ENCODE measurements at regions not wholly inside any gene's neighbourhood (a gene's known extent, or its start where the extent isn't known, plus 50 kb on each side); places are given as distances from the start of the nearest gene placed in this dataset.

- no peak for DNase-seq
- BruUV-seq (replicated peaks), result no TSS peak
- intact Hi-C loops (cut with micrococcal nuclease; ENCODE audit: unreplicated experiment), result no loop called here
- Histone ChIP-seq H3K4me1 (no peaks in the 10 kb centered on the region), H3K9me3 (no peaks in the 10 kb centered on the region; the same call in 1 of the 2 replicates), H3K36me3 (ENCODE audit: control insufficient read depth, insufficient read depth, low read length) (no peaks in the 10 kb centered on the region), H3K4me3 (ENCODE audit: low read depth, low read length) (no peak overlapping the region), H3K27me3 (replicated peaks; ENCODE audit: control insufficient read depth, insufficient read depth, low read length) (no peaks in the 10 kb centered on the region)
- no peak for TF ChIP-seq CTCF (IDR thresholded peaks at IDR 0.05; ENCODE audit: insufficient read depth in 1 of 2, low read depth in 1 of 2, low read length in 1 of 2, severe bottlenecking in 1 of 2, unreplicated experiment in 1 of 2)
- no peak overlapping the region for H3K4me3 Mint-ChIP-seq (ENCODE audit: unreplicated experiment)
- H3K36me3 Mint-ChIP-seq (ENCODE audit: insufficient read depth, unreplicated experiment), result no peaks in the 10 kb centered on the region
- H3K4me1 Mint-ChIP-seq (ENCODE audit: low read depth, unreplicated experiment), result peaks cover 7% of the 10 kb centered on the region
- peaks cover 39% of the 10 kb centered on the region for H3K9me3 Mint-ChIP-seq (ENCODE audit: unreplicated experiment)
- CTCF ChIA-PET, result no interaction called here
- POLR2A ChIA-PET, result no interaction called here
- no peaks in the 10 kb centered on the region for H3K27me3 Mint-ChIP-seq (ENCODE audit: insufficient read depth, unreplicated experiment)
- no peak overlapping the region for H3K27ac Mint-ChIP-seq (ENCODE audit: unreplicated experiment)
Measured at GRCh38 chr12:88878295-88878694, 298.0 kb upstream of the KITLG start.

- POLR2A ChIA-PET, result no interaction called here
- BruUV-seq (replicated peaks), result no TSS peak
- no peaks in the 10 kb centered on the region for H3K27me3 Mint-ChIP-seq (ENCODE audit: insufficient read depth, unreplicated experiment)
- Histone ChIP-seq H3K27me3 (replicated peaks; ENCODE audit: control insufficient read depth, insufficient read depth, low read length) (no peaks in the 10 kb centered on the region), H3K4me1 (no peaks in the 10 kb centered on the region), H3K4me3 (ENCODE audit: low read depth, low read length) (no peak overlapping the region), H3K36me3 (ENCODE audit: control insufficient read depth, insufficient read depth, low read length) (no peaks in the 10 kb centered on the region), H3K9me3 (no peaks in the 10 kb centered on the region; the same call in 1 of the 2 replicates)
- peaks cover 25% of the 10 kb centered on the region for H3K9me3 Mint-ChIP-seq (ENCODE audit: unreplicated experiment)
- CTCF ChIA-PET, result no interaction called here
- DNase-seq, result no peak
- H3K36me3 Mint-ChIP-seq (ENCODE audit: insufficient read depth, unreplicated experiment), result no peaks in the 10 kb centered on the region
- no peak overlapping the region for H3K4me3 Mint-ChIP-seq (ENCODE audit: unreplicated experiment)
- intact Hi-C loops (cut with micrococcal nuclease; ENCODE audit: unreplicated experiment), result no loop called here
- no peak for TF ChIP-seq CTCF (IDR thresholded peaks at IDR 0.05; ENCODE audit: insufficient read depth in 1 of 2, low read depth in 1 of 2, low read length in 1 of 2, severe bottlenecking in 1 of 2, unreplicated experiment in 1 of 2)
- H3K27ac Mint-ChIP-seq (ENCODE audit: unreplicated experiment), result no peak overlapping the region
- peaks cover 7% of the 10 kb centered on the region for H3K4me1 Mint-ChIP-seq (ENCODE audit: low read depth, unreplicated experiment)
Measured at GRCh38 chr12:88876857-88877256, 296.6 kb upstream of the KITLG start.

GRCh38 chr12:88870000-88870737 lies 289.9 kb upstream of the KITLG start:
- H3K4me3 ChIP-seq (ENCODE audit: low read depth, low read length), result no peak overlapping the region
- no peaks in the 10 kb centered on the region for H3K27me3 Mint-ChIP-seq (ENCODE audit: insufficient read depth, unreplicated experiment)
- no peaks in the 10 kb centered on the region for H3K4me1 ChIP-seq
- no peaks in the 10 kb centered on the region for H3K27me3 ChIP-seq (replicated peaks; ENCODE audit: control insufficient read depth, insufficient read depth, low read length)
- H3K36me3 Mint-ChIP-seq (ENCODE audit: insufficient read depth, unreplicated experiment), result no peaks in the 10 kb centered on the region
- ChIA-PET POLR2A (no interaction called here), CTCF (no interaction called here)
- no peak for TF ChIP-seq CTCF (IDR thresholded peaks at IDR 0.05; ENCODE audit: insufficient read depth in 1 of 2, low read depth in 1 of 2, low read length in 1 of 2, severe bottlenecking in 1 of 2, unreplicated experiment in 1 of 2)
- no TSS peak for BruUV-seq (replicated peaks)
- no peaks in the 10 kb centered on the region for H3K36me3 ChIP-seq (ENCODE audit: control insufficient read depth, insufficient read depth, low read length)
- no peak for DNase-seq
- peaks cover 10% of the 10 kb centered on the region for H3K9me3 Mint-ChIP-seq (ENCODE audit: unreplicated experiment)
- no peaks in the 10 kb centered on the region for H3K9me3 ChIP-seq
- intact Hi-C loops (cut with micrococcal nuclease; ENCODE audit: unreplicated experiment), result no loop called here
- no peaks in the 10 kb centered on the region for H3K4me1 Mint-ChIP-seq (ENCODE audit: low read depth, unreplicated experiment)
- no peak overlapping the region for H3K27ac Mint-ChIP-seq (ENCODE audit: unreplicated experiment)
- H3K4me3 Mint-ChIP-seq (ENCODE audit: unreplicated experiment), result no peak overlapping the region

Measured in Caco-2 (cell line).